ENCODE measurements at regions not wholly inside any gene's neighbourhood (a gene's known extent, or its start where the extent isn't known, plus 50 kb on each side); places are given as distances from the start of the nearest gene placed in this dataset.

GRCh38 chr15:79212589-79213157 lies 69.8 kb upstream of the ANKRD34C start:
- no peak for DNase-seq (ENCODE audit: low read depth)

GRCh38 chr15:79211481-79211880 lies 71.0 kb upstream of the ANKRD34C start:
- H3K4me3 ChIP-seq (ENCODE audit: low read length): no peak overlapping the region
- DNase-seq (ENCODE audit: low read depth): no peak
- no peak for TF ChIP-seq CTCF (IDR thresholded peaks at IDR 0.05; ENCODE audit: insufficient read depth, low read depth, low read length, missing control alignments)

More at GRCh38 chr15:79212589-79213157, 69.8 kb upstream of the ANKRD34C start:
- no peak overlapping the region for H3K4me3 ChIP-seq (ENCODE audit: low read length)
- no peak for TF ChIP-seq CTCF (IDR thresholded peaks at IDR 0.05; ENCODE audit: insufficient read depth, low read depth, low read length, missing control alignments)

- H3K4me3 ChIP-seq (ENCODE audit: low read length): no peak overlapping the region
- no peak for DNase-seq (ENCODE audit: low read depth)
- no peak for TF ChIP-seq CTCF (IDR thresholded peaks at IDR 0.05; ENCODE audit: insufficient read depth, low read depth, low read length, missing control alignments)
Measured at GRCh38 chr15:79209690-79210089, 72.8 kb upstream of the ANKRD34C start.

- H3K4me3 ChIP-seq (ENCODE audit: low read length): no peak overlapping the region
- TF ChIP-seq CTCF (IDR thresholded peaks at IDR 0.05; ENCODE audit: insufficient read depth, low read depth, low read length, missing control alignments): no peak
- DNase-seq (ENCODE audit: low read depth): no peak
Measured at GRCh38 chr15:79209116-79209515, 73.4 kb upstream of the ANKRD34C start.

GRCh38 chr15:79208179-79208578 lies 74.3 kb upstream of the ANKRD34C start:
- H3K4me3 ChIP-seq (ENCODE audit: low read length): no peak overlapping the region
- no peak for DNase-seq (ENCODE audit: low read depth)
- TF ChIP-seq CTCF (IDR thresholded peaks at IDR 0.05; ENCODE audit: insufficient read depth, low read depth, low read length, missing control alignments): peak; percentile 15

- no peak for TF ChIP-seq CTCF (IDR thresholded peaks at IDR 0.05; ENCODE audit: insufficient read depth, low read depth, low read length, missing control alignments)
- DNase-seq (ENCODE audit: low read depth): no peak
- H3K4me3 ChIP-seq (ENCODE audit: low read length): no peak overlapping the region
Measured at GRCh38 chr15:79206940-79207339, 75.6 kb upstream of the ANKRD34C start.
